OCI-LY7 (cell line): ENCODE measurements at regions not wholly inside any gene's neighbourhood (a gene's known extent, or its start where the extent isn't known, plus 50 kb on each side); places are given as distances from the start of the nearest gene placed in this dataset.

Experiments used
- BruUV-seq: library from RNA; stranded (reverse); fragments of 400-500 nt; replicated peaks from 2 replicates; lab custom pipeline; 2021; lab: Mats Ljungman, UMichigan
- CTCF ChIA-PET: fragments of 300-600 bp; sonication (Branson Sonifier 250); formaldehyde crosslinking; loops from one replicate; lab custom pipeline; 2022; ENCODE audit warnings: antibody characterized with exemption; ENCODE audit not compliant: unreplicated experiment; lab: Charles Lee
- POLR2A ChIA-PET: fragments of 300-600 bp; sonication (Branson Sonifier 250); formaldehyde crosslinking; loops from one replicate; lab custom pipeline; 2022; ENCODE audit warnings: antibody characterized with exemption; lab: Charles Lee
- DNase-seq: peaks from one replicate; pipeline ENCODE4 v3.0.0-alpha.2; 2015; ENCODE audit warnings: low spot score
- H2AFZ ChIP-seq: fragments of 200-600 bp; sonication (generic), shearing (Covaris generic); 2 replicates; pipeline ENCODE4 v1.6.1; 2014; ENCODE audit warnings: mild to moderate bottlenecking, antibody characterized with exemption, low read length, moderate library complexity
- H3K27ac ChIP-seq: fragments of 200-600 bp; sonication (generic); 2 replicates; pipeline ENCODE4 v1.5.1; 2014; ENCODE audit warnings: mixed run types, low read depth, mild to moderate bottlenecking, moderate library complexity, low read length, inconsistent platforms; ENCODE audit not compliant: poor library complexity, severe bottlenecking
- H3K36me3 ChIP-seq: fragments of 200-600 bp; sonication (generic); 2 replicates; pipeline ENCODE4 v1.6.1; 2014; ENCODE audit warnings: mild to moderate bottlenecking, antibody characterized with exemption, low read length, moderate library complexity, mixed read lengths; ENCODE audit not compliant: insufficient read depth
- H3K4me1 ChIP-seq: fragments of 200-600 bp; sonication (generic); 2 replicates; pipeline ENCODE4 v1.5.1; 2014; ENCODE audit warnings: mild to moderate bottlenecking, low read length; ENCODE audit not compliant: insufficient read depth, poor library complexity, severe bottlenecking
- H3K4me2 ChIP-seq: fragments of 200-600 bp; sonication (generic); 2 replicates; pipeline ENCODE4 v1.6.1; 2014; ENCODE audit warnings: mild to moderate bottlenecking, low read length
- H3K4me3 ChIP-seq: fragments of 200-600 bp; sonication (generic); 2 replicates; pipeline ENCODE4 v1.5.1; 2014; ENCODE audit warnings: mild to moderate bottlenecking, low read depth, low read length; ENCODE audit not compliant: poor library complexity, severe bottlenecking
- H3K79me2 ChIP-seq: fragments of 200-600 bp; sonication (generic); 2 replicates; pipeline ENCODE4 v1.6.1; 2016; ENCODE audit warnings: low read depth, mild to moderate bottlenecking, low read length, moderate library complexity, mixed read lengths; ENCODE audit not compliant: insufficient read depth
- H3K9me2 ChIP-seq: fragments of 200-600 bp; sonication (generic); 2 replicates; pipeline ENCODE4 v1.6.1; 2016; ENCODE audit warnings: mild to moderate bottlenecking, low read length, mixed read lengths; ENCODE audit not compliant: insufficient read depth
- H3K9me3 ChIP-seq: fragments of 200-600 bp; sonication (generic); 2 replicates; pipeline ENCODE4 v1.6.1; 2014; ENCODE audit warnings: mild to moderate bottlenecking, mixed run types, low read length, mixed read lengths
- H4K20me1 ChIP-seq: fragments of 200-600 bp; sonication (generic); 2 replicates; pipeline ENCODE4 v1.6.1; 2014; ENCODE audit warnings: mild to moderate bottlenecking, antibody characterized with exemption, low read length, moderate library complexity, mixed read lengths; ENCODE audit not compliant: insufficient read depth
- EZH2phosphoT487 ChIP-seq: fragments of 200-600 bp; sonication (generic); IDR thresholded peaks from 2 replicates; pipeline ENCODE4 v1.6.1; 2018; ENCODE audit warnings: low read depth, borderline replicate concordance, mild to moderate bottlenecking, mixed run types, antibody characterized with exemption, low read length, moderate library complexity, mixed read lengths
- intact Hi-C: fragments of 100-400 bp; cut with micrococcal nuclease; formaldehyde crosslinking; loops from one replicate; pipeline ENCODE4 v1.10.0; 2022; ENCODE audit not compliant: unreplicated experiment
- TF ChIP-seq, protein P1 (sequence below): fragments of 200-600 bp; sonication (generic); conservative IDR thresholded peaks from 2 replicates; pipeline ENCODE4 v1.5.1; 2014; ENCODE audit warnings: mild to moderate bottlenecking, antibody characterized with exemption, low read length, moderate library complexity, mixed read lengths

DNA sequence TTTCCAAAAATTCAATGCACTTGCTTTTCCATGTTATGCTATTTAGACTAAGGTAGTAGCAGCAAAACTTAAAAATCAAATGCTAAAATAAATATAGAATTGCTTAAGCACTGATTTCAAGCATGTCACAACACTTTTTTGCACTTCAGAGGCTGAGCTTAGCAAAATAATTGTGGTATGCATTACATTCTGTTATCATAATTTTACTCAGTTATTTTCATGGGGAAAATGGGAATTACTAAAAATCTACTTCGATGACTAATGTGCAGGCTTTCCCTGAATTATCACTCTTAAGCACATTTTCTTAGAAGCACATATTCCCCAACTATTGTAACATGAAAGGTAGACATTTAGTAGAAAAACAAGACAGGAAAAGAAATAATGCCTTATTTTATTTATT is 322.4 kb upstream of the CBLB start:
- Histone ChIP-seq H3K79me2 (no peaks in the 10 kb centered on the region), H3K4me2 (no peak overlapping the region), H3K4me1 (no peaks in the 10 kb centered on the region), H2AFZ (no peak overlapping the region), H4K20me1 (no peaks in the 10 kb centered on the region), H3K27ac (no peak overlapping the region), H3K36me3 (no peaks in the 10 kb centered on the region), H3K4me3 (no peak overlapping the region), H3K9me3 (no peaks in the 10 kb centered on the region), H3K9me2 (no peaks in the 10 kb centered on the region)
- TF ChIP-seq EZH2phosphoT487: no peak
- TF ChIP-seq, protein P1, sequence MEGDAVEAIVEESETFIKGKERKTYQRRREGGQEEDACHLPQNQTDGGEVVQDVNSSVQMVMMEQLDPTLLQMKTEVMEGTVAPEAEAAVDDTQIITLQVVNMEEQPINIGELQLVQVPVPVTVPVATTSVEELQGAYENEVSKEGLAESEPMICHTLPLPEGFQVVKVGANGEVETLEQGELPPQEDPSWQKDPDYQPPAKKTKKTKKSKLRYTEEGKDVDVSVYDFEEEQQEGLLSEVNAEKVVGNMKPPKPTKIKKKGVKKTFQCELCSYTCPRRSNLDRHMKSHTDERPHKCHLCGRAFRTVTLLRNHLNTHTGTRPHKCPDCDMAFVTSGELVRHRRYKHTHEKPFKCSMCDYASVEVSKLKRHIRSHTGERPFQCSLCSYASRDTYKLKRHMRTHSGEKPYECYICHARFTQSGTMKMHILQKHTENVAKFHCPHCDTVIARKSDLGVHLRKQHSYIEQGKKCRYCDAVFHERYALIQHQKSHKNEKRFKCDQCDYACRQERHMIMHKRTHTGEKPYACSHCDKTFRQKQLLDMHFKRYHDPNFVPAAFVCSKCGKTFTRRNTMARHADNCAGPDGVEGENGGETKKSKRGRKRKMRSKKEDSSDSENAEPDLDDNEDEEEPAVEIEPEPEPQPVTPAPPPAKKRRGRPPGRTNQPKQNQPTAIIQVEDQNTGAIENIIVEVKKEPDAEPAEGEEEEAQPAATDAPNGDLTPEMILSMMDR: no peak
- intact Hi-C loops: no loop called here
- ChIA-PET CTCF (no interaction called here), POLR2A (interaction anchor here (0.7 kb wide), 1 partner anchor 101 kb away, joined by 3 read pairs; no protein-coding TSS in a partner anchor)
- no TSS peak for BruUV-seq
- DNase-seq: no peak

DNA sequence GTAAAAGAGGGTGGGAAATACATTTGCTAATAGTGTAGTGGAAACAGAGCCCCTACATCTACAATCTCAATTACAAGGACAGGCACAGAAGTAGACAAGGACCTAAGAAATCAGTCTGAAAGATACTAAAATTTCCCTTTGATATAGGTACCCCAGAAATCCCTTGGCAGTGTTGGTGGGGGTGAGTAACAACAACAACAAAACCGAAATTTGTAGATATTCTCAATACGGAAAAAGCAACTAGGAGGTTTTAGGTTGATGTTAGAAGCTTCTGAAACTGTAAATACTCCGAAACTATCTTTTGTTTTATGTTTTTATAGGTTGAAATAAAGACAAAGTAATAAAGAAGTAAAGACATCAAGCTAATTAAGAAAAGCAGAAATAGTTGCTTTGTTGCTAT is 323.1 kb upstream of the CBLB start:
- H3K4me3 ChIP-seq: no peak overlapping the region
- no peaks in the 10 kb centered on the region for H3K9me3 ChIP-seq
- no peak overlapping the region for H3K27ac ChIP-seq
- BruUV-seq: no TSS peak
- H3K79me2 ChIP-seq: no peaks in the 10 kb centered on the region
- H3K4me2 ChIP-seq: no peak overlapping the region
- ChIA-PET CTCF (no interaction called here), POLR2A (interaction anchor here (0.8 kb wide), 1 partner anchor 9 kb away, joined by 4 read pairs; no protein-coding TSS in a partner anchor)
- no peaks in the 10 kb centered on the region for H3K36me3 ChIP-seq
- no peak for DNase-seq
- H3K9me2 ChIP-seq: no peaks in the 10 kb centered on the region
- TF ChIP-seq, protein P1: no peak
- no peak for TF ChIP-seq EZH2phosphoT487
- no peaks in the 10 kb centered on the region for H3K4me1 ChIP-seq
- no peak overlapping the region for H2AFZ ChIP-seq
- no peaks in the 10 kb centered on the region for H4K20me1 ChIP-seq
- intact Hi-C loops: no loop called here

DNA sequence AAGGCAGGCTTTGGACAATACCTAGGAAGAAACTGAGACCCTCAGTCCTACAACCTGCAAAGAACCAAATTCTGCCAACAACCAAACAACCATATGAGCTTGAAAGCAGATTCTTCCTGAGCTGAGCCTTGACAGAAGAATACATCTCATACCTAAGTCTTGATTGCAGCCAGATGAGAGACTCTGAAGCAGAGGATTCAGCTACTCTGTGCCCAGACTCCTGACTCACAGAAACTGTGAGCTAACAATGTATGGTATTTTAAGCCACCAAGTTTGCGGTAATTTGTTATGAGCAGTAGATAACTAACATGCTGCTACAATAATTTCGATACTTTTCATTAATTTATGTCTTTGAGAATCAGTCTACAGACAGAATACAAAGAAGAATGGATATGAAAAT is 325.1 kb upstream of the CBLB start:
- no peaks in the 10 kb centered on the region for H3K79me2 ChIP-seq
- no peak overlapping the region for H3K27ac ChIP-seq
- H3K9me3 ChIP-seq: no peaks in the 10 kb centered on the region
- H3K4me1 ChIP-seq: no peaks in the 10 kb centered on the region
- POLR2A ChIA-PET: interaction anchor here (0.6 kb wide), 1 partner anchor 47 kb away, joined by 3 read pairs; no protein-coding TSS in a partner anchor
- H3K4me2 ChIP-seq: no peak overlapping the region
- H3K4me3 ChIP-seq: no peak overlapping the region
- CTCF ChIA-PET: no interaction called here
- DNase-seq: no peak
- H2AFZ ChIP-seq: no peak overlapping the region
- H3K36me3 ChIP-seq: no peaks in the 10 kb centered on the region
- intact Hi-C loops: no loop called here
- TF ChIP-seq EZH2phosphoT487: no peak
- TF ChIP-seq, protein P1: no peak
- H3K9me2 ChIP-seq: no peaks in the 10 kb centered on the region
- H4K20me1 ChIP-seq: no peaks in the 10 kb centered on the region
- no TSS peak for BruUV-seq
